ENCODE measurements at regions not wholly inside any gene's neighbourhood (a gene's known extent, or its start where the extent isn't known, plus 50 kb on each side); places are given as distances from the start of the nearest gene placed in this dataset.

- TF ChIP-seq CTCF (conservative IDR thresholded peaks at IDR 0.05; ENCODE audit: low read depth, low read length) = no peak
- no peak for TF ChIP-seq EZH2 (IDR thresholded peaks at IDR 0.05; ENCODE audit: borderline replicate concordance, low read depth, low read length, poor library complexity, severe bottlenecking)
Observed at GRCh38 chr2:234142530-234142929, 92.0 kb downstream of the SPP2 start.
